H4 (cell line): ENCODE measurements at regions not wholly inside any gene's neighbourhood (a gene's known extent, or its start where the extent isn't known, plus 50 kb on each side); places are given as distances from the start of the nearest gene placed in this dataset.
"Not testable (repeated sequence)": the region's sequence is repeated elsewhere in the genome, so short reads cannot be mapped to it uniquely, and the experiment has no call there.

Experiments
- DNase-seq: peaks from one replicate; pipeline ENCODE4 v3.0.0-alpha.2; 2015; ENCODE audit warnings: low spot score

GRCh38 chr1:244758708-244759107, 76.8 kb upstream of the COX20 start:
- DNase-seq: no peak

GRCh38 chr1:244759158-244759557, 76.3 kb upstream of the COX20 start:
- DNase-seq: no peak

GRCh38 chr1:244760471-244760870, 75.0 kb upstream of the COX20 start:
- no peak for DNase-seq

DNA sequence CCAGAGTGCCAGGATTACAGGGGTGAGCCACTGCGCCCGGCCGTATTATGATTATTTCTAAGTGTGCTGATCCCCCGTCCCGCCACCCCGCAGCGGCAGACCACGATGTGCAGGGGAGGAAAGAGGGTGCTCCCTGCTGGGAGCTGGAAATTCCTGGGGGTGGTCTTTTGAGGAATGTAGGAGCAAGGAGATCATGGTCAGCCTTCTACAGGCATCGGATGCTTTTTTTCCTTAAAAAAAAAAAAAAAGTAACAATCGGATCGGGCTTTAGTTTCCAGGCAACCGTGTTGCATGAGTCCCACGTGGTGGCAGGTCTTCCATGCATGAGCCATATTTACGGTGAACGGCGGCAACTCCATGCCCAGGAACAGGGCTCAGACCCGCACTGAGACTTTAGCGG, 74.2 kb upstream of the COX20 start:
- DNase-seq: no peak

DNA sequence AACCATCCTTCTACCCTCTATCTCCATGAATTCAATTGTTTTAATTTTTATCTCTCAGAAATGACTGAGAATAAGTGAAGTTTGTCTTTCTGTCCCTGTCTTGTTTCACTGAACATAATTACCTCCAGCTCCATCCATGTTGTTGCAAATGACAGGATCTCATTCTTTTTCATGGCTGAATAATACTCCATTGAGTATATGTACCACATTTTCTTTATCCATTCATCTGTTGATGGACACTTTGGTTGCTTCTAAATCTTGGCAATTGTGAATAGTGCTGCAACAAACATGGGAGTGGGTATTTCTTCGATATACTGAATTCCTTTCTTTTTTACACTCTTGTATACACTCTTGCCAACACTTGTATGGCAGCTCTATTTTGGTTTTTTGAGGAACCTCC, 72.8 kb upstream of the COX20 start:
- no peak for DNase-seq

DNA sequence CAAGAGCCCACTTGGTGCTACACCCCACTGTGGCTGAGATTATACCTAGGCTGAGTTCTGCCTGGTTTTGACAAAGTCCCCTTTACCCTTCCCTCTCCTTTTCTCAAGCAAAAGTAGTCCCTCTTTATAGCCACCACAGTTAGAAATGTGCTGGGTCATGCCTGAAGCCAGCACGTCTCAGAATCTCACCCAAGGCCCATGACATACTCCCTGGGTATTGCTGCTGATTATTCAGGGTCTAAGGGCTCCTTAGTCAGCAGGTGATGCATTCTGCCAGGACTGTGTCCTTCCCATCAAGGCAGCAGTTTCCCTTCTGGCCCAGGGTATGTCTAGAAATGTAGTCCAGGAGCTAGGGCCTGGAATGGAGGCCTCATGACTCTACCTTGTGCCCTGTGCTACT, 67.3 kb upstream of the COX20 start:
- DNase-seq: no peak

- no peak for DNase-seq
Measured at GRCh38 chr1:244768804-244769203, 66.7 kb upstream of the COX20 start.

DNA sequence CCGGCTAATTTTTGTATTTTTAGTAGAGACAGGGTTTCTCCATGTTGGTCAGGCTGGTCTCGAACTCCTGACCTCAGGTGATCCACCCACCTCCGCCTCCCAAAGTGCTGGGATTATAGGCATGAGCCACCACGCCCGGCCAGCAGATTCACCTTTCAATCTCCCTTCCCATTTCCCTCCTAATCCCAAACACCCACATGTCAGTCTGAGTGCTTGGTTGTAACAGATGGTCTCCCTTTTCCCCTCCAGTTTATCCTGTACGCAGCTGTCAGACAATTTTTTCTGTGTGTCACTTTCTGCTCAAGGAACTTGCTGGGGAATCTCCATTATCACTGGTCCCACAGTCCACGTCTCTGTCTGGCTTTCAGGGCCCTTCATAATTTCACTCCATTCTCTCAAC, 64.9 kb upstream of the COX20 start:
- DNase-seq: not testable (repeated sequence)

GRCh38 chr1:244773513-244773912, 61.9 kb upstream of the COX20 start:
- DNase-seq: no peak

DNA sequence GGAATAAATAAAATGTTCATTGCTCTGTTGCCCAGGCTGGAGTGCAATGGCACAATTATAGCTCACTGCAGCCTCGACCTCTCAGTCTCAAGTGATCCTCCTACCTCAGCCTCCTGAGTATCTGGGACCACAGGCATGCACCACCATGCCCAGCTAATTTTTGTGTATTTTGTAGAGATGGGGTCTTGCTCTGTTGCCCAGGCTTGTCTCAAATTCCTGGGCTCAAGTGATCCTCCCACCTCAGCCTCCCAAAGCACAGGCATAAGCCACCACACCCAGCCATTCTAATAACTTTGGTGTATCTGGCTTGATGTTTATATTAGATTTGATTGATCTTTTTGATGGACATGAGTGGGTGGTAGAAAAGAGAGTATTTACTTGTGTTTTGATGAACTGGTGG, 58.7 kb upstream of the COX20 start:
- not testable (repeated sequence) for DNase-seq

GRCh38 chr1:244778344-244778743, 57.1 kb upstream of the COX20 start:
- DNase-seq: peak; percentile 53

GRCh38 chr1:244779410-244779809, 56.0 kb upstream of the COX20 start:
- no peak for DNase-seq

- DNase-seq: no peak
Measured at GRCh38 chr1:244780311-244780710, 55.1 kb upstream of the COX20 start.

- DNase-seq: no peak
Measured at GRCh38 chr1:244782056-244782455, 53.4 kb upstream of the COX20 start.

- DNase-seq: no peak
Measured at GRCh38 chr1:244783138-244783537, 52.3 kb upstream of the COX20 start.
